Heart left ventricle (tissue), 16 donors: ENCODE measurements at regions not wholly inside any gene's neighbourhood (a gene's known extent, or its start where the extent isn't known, plus 50 kb on each side); places are given as distances from the start of the nearest gene placed in this dataset.

ENCODE experiments used
- ATAC-seq, 4 donors: fragments of 200-7000 bp; cut with Tn5 transposase; one replicate each; pipeline ENCODE4 v1.9.1; 2020 to 2022; ENCODE audit warnings: moderate library complexity in 4 of 4, mild to moderate bottlenecking in 3 of 4, moderate number of reproducible peaks in 1 of 4
- DNase-seq, 5 donors: peaks; one replicate each; pipeline ENCODE4 v3.0.0-alpha.2; 2020
- H3K27ac ChIP-seq, 12 donors: fragments of 200-600 bp; sonication (generic) in 4 of 12; one replicate each; pipeline versions ENCODE4 v1.5.0 to v1.8.0; 2016 to 2022; ENCODE audit warnings: mild to moderate bottlenecking in 2 of 12
- H3K27me3 ChIP-seq, 9 donors: fragments of 200-600 bp; sonication (generic) in 2 of 9; one replicate each; pipeline versions ENCODE4 v1.5.1 to v1.8.0; 2016 to 2022; ENCODE audit warnings: mild to moderate bottlenecking in 3 of 9
- H3K36me3 ChIP-seq, 9 donors: fragments of 200-600 bp; sonication (generic) in 2 of 9; one replicate each; pipeline versions ENCODE4 v1.5.0 to v1.8.0; 2018 to 2022; ENCODE audit warnings: mild to moderate bottlenecking in 2 of 9
- H3K4me1 ChIP-seq, 12 donors: fragments of 200-600 bp; sonication (generic) in 4 of 12; one replicate each; pipeline versions ENCODE4 v1.5.0 to v1.8.0; 2016 to 2022; ENCODE audit warnings: mild to moderate bottlenecking in 3 of 12
- H3K4me3 ChIP-seq, 12 donors: fragments of 200-600 bp; sonication (generic) in 4 of 12; one replicate each; pipeline versions ENCODE4 v1.5.0 to v1.8.0; 2017 to 2022; ENCODE audit warnings: mild to moderate bottlenecking in 9 of 12, moderate library complexity in 4 of 12
- H3K9me3 ChIP-seq, 12 donors: fragments of 200-600 bp; sonication (generic) in 4 of 12; one replicate each; pipeline versions ENCODE4 v1.5.0 to v1.8.0; 2016 to 2022; ENCODE audit warnings: mild to moderate bottlenecking in 1 of 12
- POLR2A ChIP-seq, 2 donors: fragments of 450-650 bp; IDR thresholded peaks; one replicate each; pipeline ENCODE4 v1.6.1; 2017; ENCODE audit warnings: antibody characterized with exemption in 2 of 2, mild to moderate bottlenecking in 2 of 2, moderate library complexity in 2 of 2
- WGBS, 4 donors: extraction: QIAGEN DNeasy Blood & Tissue Kit in 2 of 4; methylation state at CpG; one replicate each; pipeline versions ENCODE4 v1.1.5 to v1.1.7; 2013 to 2018; 5-methylcytosine and 5-hydroxymethylcytosine counted together
- intact Hi-C, 10 donors: fragments of 100-400 bp; cut with DNase I; formaldehyde crosslinking; loops; one replicate each; pipeline versions ENCODE4 v1.11.1 to v1.14.2; 2022
- TF ChIP-seq, protein P1 (sequence below), 12 donors: fragments of 200-600 bp; sonication (generic) in 4 of 12; IDR thresholded peaks; one replicate each; pipeline versions ENCODE4 v1.5.0 to v1.8.0; 2018 to 2022; ENCODE audit warnings: antibody characterized with exemption in 12 of 12, mild to moderate bottlenecking in 5 of 12
- donor health status: ischemic (EF 13 %, LVEDD 7.1; RV severe dilation, severe dysfunction).
- donor health status: healthy with polysubstance abuse.
- donor health status: DM: no; HTN: yes; CAD: no.
- donor health status: DM: no; HTN: no; CAD: no.
- donor health status: ischemic (EF 25% LVEDD 6.9; RV normal size, moderate dysfunction).
- donor health status: ischemic (EF 25% LVEDD 5.7; RV mildly dilated, moderate dysfunction).
- donor health status: healthy.
- donor health status: DM: yes; HTN: yes; CAD: no.
- donor health status: ischemic (EF 35%, LVEDD 5.7; RV mildly dilated, moderate dysfunction).
- donor health status: nonischemic (EF 11% LVEDD 7.7; RV severe dilation, severe dysfunction).
- donor health status: DM: yes; HTN: yes; CAD: no.
- donor health status: PGD.
- donor health status: ischemic (EF 29% LVEDD 5.4; RV normal size, mild dysfunction).
- donor health status: nonischemic (EF 23%, LVEDD 6.1; RV moderate dilation, normal function).

DNA sequence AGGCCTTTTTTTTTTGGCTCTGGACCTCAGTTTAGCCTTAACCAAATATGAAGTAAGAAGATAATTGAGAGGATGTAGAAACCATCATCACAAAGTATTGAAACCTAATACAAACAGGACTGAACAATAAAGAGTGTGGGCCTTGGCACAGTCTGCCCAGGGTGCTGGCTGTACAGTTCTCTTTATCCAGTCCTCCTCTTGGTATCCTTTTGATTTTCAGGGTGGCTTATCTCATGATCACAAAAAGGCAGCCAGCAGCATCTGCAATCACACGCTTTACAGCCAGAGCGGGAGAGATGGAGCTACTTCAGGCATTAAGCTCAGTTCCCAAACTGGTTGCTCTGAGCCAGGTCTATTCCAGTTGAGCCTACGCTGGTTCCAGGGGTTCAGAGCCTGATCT is 239.7 kb downstream of the RPLP1 start:
- ATAC-seq (no peak), DNase-seq (no peak)
- TF ChIP-seq POLR2A (IDR thresholded peaks at IDR 0.05), result no peak
- TF ChIP-seq, protein P1, sequence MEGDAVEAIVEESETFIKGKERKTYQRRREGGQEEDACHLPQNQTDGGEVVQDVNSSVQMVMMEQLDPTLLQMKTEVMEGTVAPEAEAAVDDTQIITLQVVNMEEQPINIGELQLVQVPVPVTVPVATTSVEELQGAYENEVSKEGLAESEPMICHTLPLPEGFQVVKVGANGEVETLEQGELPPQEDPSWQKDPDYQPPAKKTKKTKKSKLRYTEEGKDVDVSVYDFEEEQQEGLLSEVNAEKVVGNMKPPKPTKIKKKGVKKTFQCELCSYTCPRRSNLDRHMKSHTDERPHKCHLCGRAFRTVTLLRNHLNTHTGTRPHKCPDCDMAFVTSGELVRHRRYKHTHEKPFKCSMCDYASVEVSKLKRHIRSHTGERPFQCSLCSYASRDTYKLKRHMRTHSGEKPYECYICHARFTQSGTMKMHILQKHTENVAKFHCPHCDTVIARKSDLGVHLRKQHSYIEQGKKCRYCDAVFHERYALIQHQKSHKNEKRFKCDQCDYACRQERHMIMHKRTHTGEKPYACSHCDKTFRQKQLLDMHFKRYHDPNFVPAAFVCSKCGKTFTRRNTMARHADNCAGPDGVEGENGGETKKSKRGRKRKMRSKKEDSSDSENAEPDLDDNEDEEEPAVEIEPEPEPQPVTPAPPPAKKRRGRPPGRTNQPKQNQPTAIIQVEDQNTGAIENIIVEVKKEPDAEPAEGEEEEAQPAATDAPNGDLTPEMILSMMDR (IDR thresholded peaks at IDR 0.05), result no peak
- intact Hi-C loops, result loop anchor here in 1 of 10 donors (10.0 kb wide), 1 partner anchor 62 kb away; no protein-coding TSS in a partner anchor
- Histone ChIP-seq H3K4me3 (no peak overlapping the region), H3K36me3 (no peaks in the 10 kb centered on the region), H3K4me1 (peaks cover 0 to 6% (median 0%) of the 10 kb centered on the region in 12 donors), H3K27ac (no peak overlapping the region), H3K27me3 (peaks cover 0 to 4% (median 0%) of the 10 kb centered on the region in 9 donors), H3K9me3 (peaks cover 0 to 26% (median 13%) of the 10 kb centered on the region in 12 donors)
- WGBS, 4 donors, result 78 to 89% (median 84%) methylated on average over 3 of the region's 3 CpGs

DNA sequence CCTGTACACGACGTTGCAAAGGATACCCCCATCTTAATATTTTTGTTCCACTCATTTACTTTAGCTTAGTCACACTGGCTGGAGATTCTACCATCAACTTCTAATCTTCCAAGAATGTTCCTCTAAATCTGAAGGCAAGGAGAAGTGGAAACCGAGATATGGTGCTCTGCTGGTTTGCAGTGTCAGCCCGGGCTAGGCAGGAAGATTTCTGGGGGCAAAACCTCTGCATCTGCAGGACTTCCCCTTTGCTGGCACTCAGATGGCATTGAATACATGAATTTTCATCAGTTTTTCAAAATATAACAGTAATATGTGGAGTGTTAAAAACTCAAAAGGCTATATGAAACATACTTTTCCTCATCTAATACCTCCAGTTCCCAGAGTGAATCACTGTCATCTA is 240.4 kb downstream of the RPLP1 start:
- peaks cover 0 to 3% (median 0%) of the 10 kb centered on the region in 9 donors for H3K27me3 ChIP-seq
- WGBS, 4 donors, result 72 to 78% (median 78%) methylated on average over 4 of the region's 4 CpGs
- intact Hi-C loops, result loop anchor here in 1 of 10 donors (10.0 kb wide), 1 partner anchor 62 kb away; no protein-coding TSS in a partner anchor

DNA sequence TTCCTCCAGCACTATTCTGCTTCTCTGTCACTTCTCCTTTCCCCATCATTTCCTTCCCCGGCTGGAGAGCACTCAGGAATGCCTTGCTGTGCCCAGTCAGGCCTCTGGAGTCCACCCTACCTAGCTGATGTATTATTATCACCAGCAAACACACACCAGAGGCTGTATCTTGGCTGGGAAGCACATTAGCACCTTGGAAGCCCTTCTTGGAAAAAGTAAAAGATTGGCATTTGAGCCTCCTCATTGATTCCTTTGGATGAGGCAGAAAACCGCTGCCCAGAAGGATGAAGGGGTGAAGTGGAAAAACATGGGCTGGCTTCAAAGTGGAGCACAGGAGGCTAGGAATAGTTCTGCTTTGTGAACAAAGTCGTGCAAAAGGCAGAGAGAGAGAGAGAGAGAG is 244.3 kb downstream of the RPLP1 start:
- intact Hi-C loops, result loop anchor here in 1 of 10 donors (10.0 kb wide), 1 partner anchor 58 kb away; no protein-coding TSS in a partner anchor
- H3K36me3 ChIP-seq, result no peaks in the 10 kb centered on the region
- ATAC-seq, result no peak

More for the DNA sequence above, 240.4 kb downstream of the RPLP1 start:
- TF ChIP-seq POLR2A (IDR thresholded peaks at IDR 0.05), result no peak
- TF ChIP-seq, protein P1 (IDR thresholded peaks at IDR 0.05), result no peak
- DNase-seq (no peak), ATAC-seq (no peak)
- Histone ChIP-seq H3K27ac (no peak overlapping the region), H3K4me1 (peaks cover 0 to 8% (median 0%) of the 10 kb centered on the region in 12 donors), H3K9me3 (peaks cover 0 to 25% (median 13%) of the 10 kb centered on the region in 12 donors), H3K4me3 (no peak overlapping the region), H3K36me3 (no peaks in the 10 kb centered on the region)

DNA sequence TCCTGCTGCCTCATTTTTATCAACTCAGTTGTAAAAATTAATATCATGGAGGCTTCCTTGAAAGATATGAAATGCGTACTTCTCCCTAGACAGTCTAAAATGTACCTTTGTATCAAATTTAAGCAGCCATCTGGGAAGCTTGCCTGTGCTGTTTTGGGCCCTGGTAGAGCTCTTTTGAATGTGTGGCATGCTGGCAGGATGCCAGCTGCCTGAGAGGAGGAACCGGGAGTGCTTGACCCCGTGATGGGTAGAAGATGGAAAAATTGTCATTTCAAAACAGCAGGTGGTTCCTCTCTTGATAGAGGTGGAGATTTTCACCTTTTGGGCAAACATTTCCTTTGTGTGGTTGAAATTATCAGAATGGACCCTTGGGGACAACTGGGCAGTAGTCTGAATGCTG is 245.3 kb downstream of the RPLP1 start:
- Histone ChIP-seq H3K9me3 (no peaks in the 10 kb centered on the region), H3K27me3 (no peaks in the 10 kb centered on the region), H3K4me3 (no peak overlapping the region), H3K4me1 (peaks cover 0 to 5% (median 0%) of the 10 kb centered on the region in 12 donors), H3K27ac (no peak overlapping the region), H3K36me3 (no peaks in the 10 kb centered on the region)
- intact Hi-C loops, result loop anchor here in 1 of 10 donors (10.0 kb wide), 1 partner anchor 57 kb away; no protein-coding TSS in a partner anchor
- TF ChIP-seq, protein P1 (IDR thresholded peaks at IDR 0.05), result no peak
- TF ChIP-seq POLR2A (IDR thresholded peaks at IDR 0.05), result no peak
- DNase-seq, result peak; percentile 25 to 73 (median 31)
- peak in 2 of 4 donors; percentile 47 to 48 for ATAC-seq
- 17 to 29% (median 21%) methylated on average over 3 of the region's 3 CpGs for whole genome bisulfite sequencing, 4 donors

More for the DNA sequence above, 244.3 kb downstream of the RPLP1 start:
- 58 to 77% (median 62%) methylated on average over 3 of the region's 3 CpGs for WGBS, 4 donors
- no peaks in the 10 kb centered on the region for H3K9me3 ChIP-seq
- TF ChIP-seq POLR2A (IDR thresholded peaks at IDR 0.05), result no peak
- TF ChIP-seq, protein P1 (IDR thresholded peaks at IDR 0.05), result no peak
- no peak overlapping the region for H3K27ac ChIP-seq
- H3K27me3 ChIP-seq, result peaks cover 0 to 3% (median 0%) of the 10 kb centered on the region in 9 donors
- peaks cover 0 to 11% (median 0%) of the 10 kb centered on the region in 12 donors for H3K4me1 ChIP-seq
- no peak for DNase-seq
- H3K4me3 ChIP-seq, result no peak overlapping the region
